ENCODE measurements at regions not wholly inside any gene's neighbourhood (a gene's known extent, or its start where the extent isn't known, plus 50 kb on each side); places are given as distances from the start of the nearest gene placed in this dataset.

- TF ChIP-seq POLR2A (IDR thresholded peaks at IDR 0.05): no peak
- TF ChIP-seq, protein P1, sequence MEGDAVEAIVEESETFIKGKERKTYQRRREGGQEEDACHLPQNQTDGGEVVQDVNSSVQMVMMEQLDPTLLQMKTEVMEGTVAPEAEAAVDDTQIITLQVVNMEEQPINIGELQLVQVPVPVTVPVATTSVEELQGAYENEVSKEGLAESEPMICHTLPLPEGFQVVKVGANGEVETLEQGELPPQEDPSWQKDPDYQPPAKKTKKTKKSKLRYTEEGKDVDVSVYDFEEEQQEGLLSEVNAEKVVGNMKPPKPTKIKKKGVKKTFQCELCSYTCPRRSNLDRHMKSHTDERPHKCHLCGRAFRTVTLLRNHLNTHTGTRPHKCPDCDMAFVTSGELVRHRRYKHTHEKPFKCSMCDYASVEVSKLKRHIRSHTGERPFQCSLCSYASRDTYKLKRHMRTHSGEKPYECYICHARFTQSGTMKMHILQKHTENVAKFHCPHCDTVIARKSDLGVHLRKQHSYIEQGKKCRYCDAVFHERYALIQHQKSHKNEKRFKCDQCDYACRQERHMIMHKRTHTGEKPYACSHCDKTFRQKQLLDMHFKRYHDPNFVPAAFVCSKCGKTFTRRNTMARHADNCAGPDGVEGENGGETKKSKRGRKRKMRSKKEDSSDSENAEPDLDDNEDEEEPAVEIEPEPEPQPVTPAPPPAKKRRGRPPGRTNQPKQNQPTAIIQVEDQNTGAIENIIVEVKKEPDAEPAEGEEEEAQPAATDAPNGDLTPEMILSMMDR (IDR thresholded peaks at IDR 0.05): no peak
These were observed 149.4 kb downstream of the SNAPC1 start for GRCh38 chr14:61911574-61911973.
